ENCODE measurements at regions not wholly inside any gene's neighbourhood (a gene's known extent, or its start where the extent isn't known, plus 50 kb on each side); places are given as distances from the start of the nearest gene placed in this dataset.

GRCh38 chr4:137677863-137678262 lies 145.6 kb upstream of the PCDH18 start:
- Mint-ChIP-seq H3K27ac (no peak overlapping the region), H3K4me3 (no peak overlapping the region), H3K27me3 (ENCODE audit: low read depth) (no peaks in the 10 kb centered on the region), H3K4me1 (peaks cover 30% of the 10 kb centered on the region), H3K9me3 (peaks cover 12% of the 10 kb centered on the region), H3K36me3 (peaks cover 3% of the 10 kb centered on the region; the same call in 1 of the 2 replicates)
- CTCF ChIA-PET: no interaction called here
- DNase-seq (ENCODE audit: low spot score) (no peak), ATAC-seq (no peak)
- POLR2A ChIA-PET: no interaction called here
- TF ChIP-seq GTF2I (CRISPR knock-in tag; conservative IDR thresholded peaks at IDR 0.05) (no peak), IRF1 (CRISPR knock-in tag; IDR thresholded peaks at IDR 0.05) (no peak), ZNF263 (CRISPR knock-in tag; IDR thresholded peaks at IDR 0.05; ENCODE audit: low read depth) (no peak), ZMAT4 (CRISPR knock-in tag; IDR thresholded peaks at IDR 0.05) (no peak), ATF1 (CRISPR knock-in tag; IDR thresholded peaks at IDR 0.05) (no peak), NFYB (CRISPR knock-in tag; conservative IDR thresholded peaks at IDR 0.05; ENCODE audit: low read depth) (no peak), E2F4 (CRISPR knock-in tag; IDR thresholded peaks at IDR 0.05; ENCODE audit: borderline replicate concordance, low read depth) (no peak), ZNF121 (CRISPR knock-in tag; IDR thresholded peaks at IDR 0.05) (no peak), ETV6 (CRISPR knock-in tag; IDR thresholded peaks at IDR 0.05) (no peak), NFATC4 (CRISPR knock-in tag; IDR thresholded peaks at IDR 0.05) (no peak), AR (CRISPR knock-in tag; IDR thresholded peaks at IDR 0.05) (no peak), ZNF532 (CRISPR knock-in tag; IDR thresholded peaks at IDR 0.05; ENCODE audit: borderline replicate concordance) (no peak), OVOL2 (CRISPR knock-in tag; IDR thresholded peaks at IDR 0.05; ENCODE audit: borderline replicate concordance) (no peak), AFF4 (CRISPR knock-in tag; IDR thresholded peaks at IDR 0.05; ENCODE audit: borderline replicate concordance) (no peak)
